Astrocyte of the cerebellum (primary cell): ENCODE measurements at regions not wholly inside any gene's neighbourhood (a gene's known extent, or its start where the extent isn't known, plus 50 kb on each side); places are given as distances from the start of the nearest gene placed in this dataset.
"Not testable (repeated sequence)": the region's sequence is repeated elsewhere in the genome, so short reads cannot be mapped to it uniquely, and the experiment has no call there.

Source experiments
- DNase-seq: peaks from one replicate; pipeline ENCODE4 v3.0.0-alpha.2; 2011; ENCODE audit warnings: low read depth
- H3K4me3 ChIP-seq: 2 replicates; pipeline ENCODE4 v1.5.1; 2011; ENCODE audit warnings: mild to moderate bottlenecking, low read depth, low read length, moderate library complexity
- in situ Hi-C: cut with HindIII; loops from 2 replicates; pipeline ENCODE4 v1.10.0; 2017; ENCODE audit warnings: low sequenced_read_pairs
- TF ChIP-seq, protein P1 (sequence below): IDR thresholded peaks from 2 replicates; pipeline ENCODE4 v1.5.1; 2012; ENCODE audit warnings: low read length, low read depth, moderate library complexity, mild to moderate bottlenecking; ENCODE audit errors: missing control alignments

DNA sequence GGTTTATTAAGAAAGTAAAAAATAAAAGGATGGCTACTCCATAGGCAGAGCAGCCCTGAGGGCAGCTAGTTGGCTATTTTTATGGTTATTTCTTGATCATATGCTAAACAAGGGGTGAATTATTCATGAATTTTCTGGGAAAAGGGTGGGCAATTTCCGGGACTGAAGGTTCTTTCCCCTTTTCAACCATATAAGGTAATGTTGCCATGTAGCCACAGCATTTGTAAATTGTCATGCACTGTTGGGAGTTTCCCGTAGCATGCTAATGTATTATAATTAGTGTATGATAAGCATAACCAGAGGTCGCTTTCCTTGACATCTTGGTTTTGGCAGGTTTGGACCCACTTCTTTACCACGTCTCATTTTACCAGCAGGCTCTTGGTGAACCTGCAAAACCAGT is 610.4 kb upstream of the B3GAT1 start:
- peak; percentile 12 for DNase-seq
- TF ChIP-seq, protein P1, sequence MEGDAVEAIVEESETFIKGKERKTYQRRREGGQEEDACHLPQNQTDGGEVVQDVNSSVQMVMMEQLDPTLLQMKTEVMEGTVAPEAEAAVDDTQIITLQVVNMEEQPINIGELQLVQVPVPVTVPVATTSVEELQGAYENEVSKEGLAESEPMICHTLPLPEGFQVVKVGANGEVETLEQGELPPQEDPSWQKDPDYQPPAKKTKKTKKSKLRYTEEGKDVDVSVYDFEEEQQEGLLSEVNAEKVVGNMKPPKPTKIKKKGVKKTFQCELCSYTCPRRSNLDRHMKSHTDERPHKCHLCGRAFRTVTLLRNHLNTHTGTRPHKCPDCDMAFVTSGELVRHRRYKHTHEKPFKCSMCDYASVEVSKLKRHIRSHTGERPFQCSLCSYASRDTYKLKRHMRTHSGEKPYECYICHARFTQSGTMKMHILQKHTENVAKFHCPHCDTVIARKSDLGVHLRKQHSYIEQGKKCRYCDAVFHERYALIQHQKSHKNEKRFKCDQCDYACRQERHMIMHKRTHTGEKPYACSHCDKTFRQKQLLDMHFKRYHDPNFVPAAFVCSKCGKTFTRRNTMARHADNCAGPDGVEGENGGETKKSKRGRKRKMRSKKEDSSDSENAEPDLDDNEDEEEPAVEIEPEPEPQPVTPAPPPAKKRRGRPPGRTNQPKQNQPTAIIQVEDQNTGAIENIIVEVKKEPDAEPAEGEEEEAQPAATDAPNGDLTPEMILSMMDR, result no peak
- no peak overlapping the region for H3K4me3 ChIP-seq
- in situ Hi-C loops, result no loop called here

DNA sequence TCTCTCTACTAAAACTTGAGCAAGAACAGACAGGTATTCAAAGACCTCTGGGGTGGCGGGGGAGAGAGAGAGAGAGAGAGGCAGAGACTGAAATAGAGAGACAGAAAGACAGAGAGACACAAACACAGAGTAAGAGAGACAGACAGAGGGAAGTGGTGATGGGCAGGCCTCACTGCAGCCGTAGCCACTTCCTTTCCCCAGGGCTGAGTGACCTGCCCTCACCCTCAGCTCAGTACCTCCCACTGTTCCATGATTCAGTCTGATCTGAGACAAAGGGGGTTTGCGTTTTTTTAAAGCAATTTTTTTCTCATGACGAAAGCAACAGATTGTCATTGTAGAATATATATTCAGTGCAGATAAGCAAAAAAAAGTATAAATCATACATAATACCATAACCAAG is 607.9 kb upstream of the B3GAT1 start:
- TF ChIP-seq, protein P1, result no peak
- in situ Hi-C loops, result no loop called here
- no peak for DNase-seq
- H3K4me3 ChIP-seq, result no peak overlapping the region

DNA sequence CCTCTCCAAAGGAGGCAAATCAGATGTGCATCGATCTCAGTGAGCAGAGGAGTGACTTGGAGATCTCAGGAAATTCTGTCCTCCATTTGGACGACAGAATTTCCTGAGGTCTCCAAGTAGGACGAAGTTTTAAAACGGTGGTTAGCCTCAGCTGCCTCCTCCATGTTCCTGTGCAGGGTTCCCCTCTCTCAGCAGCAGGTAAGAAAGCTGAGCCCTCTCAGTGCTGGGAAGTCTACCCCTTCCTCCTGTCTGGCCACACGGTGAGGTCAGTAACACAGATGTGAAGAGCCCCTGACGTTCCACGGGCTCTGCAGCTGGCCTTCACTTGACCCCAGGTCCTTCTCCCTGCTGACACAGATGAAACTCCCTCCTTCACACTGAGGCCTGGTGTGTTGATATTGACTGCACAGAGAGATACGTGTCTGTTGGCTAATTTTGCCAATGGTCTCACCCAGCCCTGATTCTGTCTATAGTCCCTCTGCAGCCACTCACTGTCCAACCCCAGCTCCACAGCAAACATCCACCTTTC is 607.4 kb upstream of the B3GAT1 start:
- DNase-seq, result no peak
- no peak overlapping the region for H3K4me3 ChIP-seq
- TF ChIP-seq, protein P1, result no peak
- in situ Hi-C loops, result no loop called here

DNA sequence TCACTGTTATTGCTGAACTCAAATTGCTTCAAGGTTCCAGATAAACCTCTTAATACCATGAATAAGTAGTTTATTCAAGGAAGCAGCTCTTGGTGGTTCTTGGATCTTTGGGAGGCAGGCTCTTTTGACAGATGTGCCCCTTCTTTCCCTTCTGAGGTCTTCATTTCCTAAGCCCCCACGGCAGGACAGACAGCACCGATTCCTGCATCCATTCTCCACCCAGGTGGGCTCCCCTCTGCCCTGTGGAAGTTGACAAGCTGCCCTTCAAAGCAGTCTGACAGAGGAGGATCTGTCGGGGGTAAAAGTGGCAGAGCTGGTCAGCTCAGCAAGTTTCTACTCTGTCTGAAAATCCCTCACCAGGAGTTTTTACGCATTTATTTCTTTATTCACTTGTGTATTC is 605.3 kb upstream of the B3GAT1 start:
- no peak overlapping the region for H3K4me3 ChIP-seq
- TF ChIP-seq, protein P1, result no peak
- in situ Hi-C loops, result no loop called here
- no peak for DNase-seq

DNA sequence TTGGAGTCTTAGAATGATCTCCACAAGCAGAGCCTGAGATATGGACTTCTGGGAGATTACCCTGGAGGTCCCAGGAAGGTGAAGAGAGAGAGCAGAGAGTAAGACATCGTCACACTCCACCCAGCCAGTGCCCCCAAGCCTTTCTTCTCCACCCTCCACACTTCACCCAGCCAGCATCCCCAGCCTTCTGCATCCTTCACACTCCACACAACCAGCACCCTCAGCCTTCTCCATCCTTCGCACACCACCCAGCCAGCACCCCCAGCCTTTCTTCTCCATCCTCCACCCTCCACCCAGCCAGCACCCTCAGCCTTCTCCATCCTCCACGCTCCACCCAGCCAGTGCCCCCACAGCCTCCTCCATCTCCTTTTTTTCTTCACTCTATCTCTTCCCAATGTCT is 603.9 kb upstream of the B3GAT1 start:
- H3K4me3 ChIP-seq, result no peak overlapping the region
- TF ChIP-seq, protein P1, result no peak
- no peak for DNase-seq
- in situ Hi-C loops, result no loop called here

DNA sequence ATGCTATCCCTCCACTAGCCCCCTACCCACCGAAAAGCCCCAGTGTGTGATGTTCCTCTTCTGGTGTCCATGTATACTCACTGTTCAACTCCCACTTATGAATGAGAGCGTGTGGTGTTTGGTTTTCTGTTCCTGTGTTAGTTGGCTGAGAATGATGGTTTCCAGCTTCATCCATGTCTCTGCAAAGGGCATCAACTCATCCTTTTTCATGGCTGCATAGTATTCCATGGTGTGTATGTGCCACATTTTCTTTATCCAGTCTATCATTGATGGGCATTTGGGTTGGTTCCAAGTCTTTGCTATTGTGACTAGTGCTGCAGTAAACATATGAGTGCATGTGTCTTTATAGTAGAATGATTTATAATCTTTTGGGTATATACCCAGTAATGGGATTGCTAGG is 599.3 kb upstream of the B3GAT1 start:
- DNase-seq, H3K4me3 ChIP-seq, in situ Hi-C loops: not testable (repeated sequence)

DNA sequence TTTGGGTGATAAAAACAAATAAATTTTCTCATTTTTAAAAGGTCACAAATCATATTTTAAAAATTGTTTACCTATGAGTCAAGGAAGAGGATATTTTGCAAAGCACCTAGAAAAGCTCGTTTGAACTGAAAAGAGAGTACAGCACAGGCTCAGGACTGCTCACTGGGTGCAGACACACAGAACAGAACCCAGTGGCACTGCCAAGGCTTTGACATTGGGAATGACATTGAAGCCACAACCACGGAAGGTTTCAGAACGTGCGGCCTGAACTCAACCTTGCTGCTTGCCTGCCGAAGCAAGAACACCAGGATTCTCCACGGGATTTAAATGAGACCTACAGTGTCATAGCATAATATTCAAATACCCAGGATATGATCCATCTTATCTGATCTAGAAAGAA is 597.1 kb upstream of the B3GAT1 start:
- TF ChIP-seq, protein P1, result no peak
- DNase-seq, result no peak
- no peak overlapping the region for H3K4me3 ChIP-seq
- in situ Hi-C loops, result no loop called here
